Progenitor cell of endocrine pancreas (in vitro differentiated cells): ENCODE measurements at regions not wholly inside any gene's neighbourhood (a gene's known extent, or its start where the extent isn't known, plus 50 kb on each side); places are given as distances from the start of the nearest gene placed in this dataset.

Experiments
- DNase-seq: peaks from one replicate; pipeline ENCODE4 v3.0.0; 2021; ENCODE audit warnings: low spot score; ENCODE audit not compliant: unreplicated experiment
- H3K27ac Mint-ChIP-seq: 2 replicates; pipeline ENCODE4 v1.8.0; 2021; ENCODE audit warnings: mild to moderate bottlenecking, moderate library complexity, mixed read lengths
- H3K27me3 Mint-ChIP-seq: 2 replicates; pipeline ENCODE4 v1.8.0; 2021; ENCODE audit warnings: mixed read lengths
- H3K36me3 Mint-ChIP-seq: 2 replicates; pipeline ENCODE4 v1.8.0; 2022; ENCODE audit warnings: mixed read lengths; ENCODE audit not compliant: insufficient read depth
- H3K4me1 Mint-ChIP-seq: 2 replicates; pipeline ENCODE4 v1.8.0; 2021; ENCODE audit warnings: low read depth, mixed read lengths
- H3K4me3 Mint-ChIP-seq: 2 replicates; pipeline ENCODE4 v1.8.0; 2021; ENCODE audit warnings: low read depth, mild to moderate bottlenecking, moderate library complexity, mixed read lengths
- H3K9me3 Mint-ChIP-seq: 2 replicates; pipeline ENCODE4 v1.8.0; 2021; ENCODE audit warnings: low read depth, mixed read lengths
- CTCF ChIP-seq: fragments of 200-600 bp; sonication (generic); IDR thresholded peaks from one replicate; pipeline ENCODE4 v1.5.0; 2021; ENCODE audit warnings: antibody characterized with exemption, mild to moderate bottlenecking; ENCODE audit not compliant: unreplicated experiment

DNA sequence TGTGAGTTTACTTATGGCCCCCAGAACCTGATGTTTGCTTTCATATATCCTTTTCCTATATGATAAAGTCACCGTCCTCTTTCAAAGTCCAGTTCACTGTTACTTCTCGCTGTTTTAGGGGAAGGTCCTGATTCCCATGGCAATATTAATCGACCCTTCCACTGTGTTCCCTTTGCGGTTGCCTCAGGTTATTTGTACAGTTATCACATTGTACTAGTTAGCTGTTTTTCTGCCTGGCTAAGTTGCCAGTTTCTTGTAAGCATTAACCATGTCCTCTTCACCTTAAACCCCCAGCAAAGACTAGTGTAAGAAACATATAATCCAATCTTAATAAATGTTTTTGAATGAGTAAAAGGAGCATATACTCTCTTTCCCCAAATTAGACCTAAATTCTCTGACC lies 115.0 kb upstream of the PPFIA2 start:
- Mint-ChIP-seq H3K27ac (no peak overlapping the region), H3K4me3 (no peak overlapping the region), H3K27me3 (no peaks in the 10 kb centered on the region), H3K36me3 (peaks cover 2% of the 10 kb centered on the region), H3K4me1 (no peaks in the 10 kb centered on the region), H3K9me3 (peaks cover 9% of the 10 kb centered on the region)
- DNase-seq: no peak
- no peak for TF ChIP-seq CTCF

GRCh38 chr12:81872400-81872799 lies 113.2 kb upstream of the PPFIA2 start:
- no peak for TF ChIP-seq CTCF
- H3K27me3 Mint-ChIP-seq: no peaks in the 10 kb centered on the region
- H3K4me1 Mint-ChIP-seq: no peaks in the 10 kb centered on the region
- peaks cover 9% of the 10 kb centered on the region for H3K9me3 Mint-ChIP-seq
- H3K4me3 Mint-ChIP-seq: no peak overlapping the region
- no peak overlapping the region for H3K27ac Mint-ChIP-seq
- no peak for DNase-seq
- H3K36me3 Mint-ChIP-seq: peaks cover 2% of the 10 kb centered on the region

DNA sequence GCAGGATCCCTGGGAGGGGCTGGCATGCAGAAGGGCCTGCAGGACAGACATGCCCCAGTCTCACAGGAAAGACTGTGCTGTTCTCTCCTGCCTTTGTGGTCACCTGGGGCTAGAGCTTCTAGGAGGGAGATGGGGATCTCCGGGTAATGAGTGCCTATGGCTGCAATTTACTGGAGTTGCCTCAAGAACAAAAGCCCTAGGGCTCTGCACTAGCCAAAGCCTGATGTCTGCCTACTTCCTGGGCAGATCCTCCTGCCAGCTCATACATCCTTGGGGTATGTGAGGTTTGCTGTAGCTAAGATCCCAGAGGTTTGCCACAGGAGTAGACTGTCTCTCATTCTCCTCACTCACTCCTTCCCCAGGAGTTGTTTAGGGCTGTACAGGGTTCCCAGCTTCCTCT lies 106.9 kb upstream of the PPFIA2 start:
- Mint-ChIP-seq H3K27ac (no peak overlapping the region), H3K4me3 (no peak overlapping the region), H3K27me3 (no peaks in the 10 kb centered on the region), H3K9me3 (no peaks in the 10 kb centered on the region), H3K36me3 (no peaks in the 10 kb centered on the region), H3K4me1 (no peaks in the 10 kb centered on the region)
- TF ChIP-seq CTCF: no peak
- no peak for DNase-seq

DNA sequence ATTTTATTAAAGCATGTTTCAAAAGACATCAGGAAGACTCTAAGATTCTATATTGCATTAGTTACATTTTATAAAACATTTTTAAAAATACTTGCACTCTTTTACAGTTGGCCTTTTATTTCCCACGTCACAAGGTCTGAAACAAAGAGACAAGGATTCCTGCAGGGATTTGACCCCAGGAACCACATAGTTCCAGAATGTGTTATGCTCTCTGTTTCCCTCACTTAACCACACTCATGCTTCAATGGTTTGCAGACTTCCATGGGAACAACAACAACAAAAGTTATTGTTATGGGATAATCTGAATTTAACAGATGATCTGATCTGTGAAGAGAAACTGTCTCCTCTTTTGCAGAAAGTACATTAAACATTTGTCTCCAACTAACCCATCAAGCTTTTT lies 104.3 kb upstream of the PPFIA2 start:
- H3K27me3 Mint-ChIP-seq: no peaks in the 10 kb centered on the region
- TF ChIP-seq CTCF: no peak
- H3K36me3 Mint-ChIP-seq: no peaks in the 10 kb centered on the region
- H3K9me3 Mint-ChIP-seq: no peaks in the 10 kb centered on the region
- H3K27ac Mint-ChIP-seq: no peak overlapping the region
- no peak for DNase-seq
- H3K4me3 Mint-ChIP-seq: no peak overlapping the region
- no peaks in the 10 kb centered on the region for H3K4me1 Mint-ChIP-seq

- Mint-ChIP-seq H3K9me3 (no peaks in the 10 kb centered on the region), H3K36me3 (no peaks in the 10 kb centered on the region), H3K4me1 (no peaks in the 10 kb centered on the region), H3K27ac (no peak overlapping the region), H3K27me3 (no peaks in the 10 kb centered on the region), H3K4me3 (no peak overlapping the region)
- no peak for TF ChIP-seq CTCF
- no peak for DNase-seq
Measured at GRCh38 chr12:81859521-81859920, 100.4 kb upstream of the PPFIA2 start.
